Left lung (tissue), 4 donors: ENCODE measurements at regions not wholly inside any gene's neighbourhood (a gene's known extent, or its start where the extent isn't known, plus 50 kb on each side); places are given as distances from the start of the nearest gene placed in this dataset.

ENCODE experiments used
- ATAC-seq: fragments of 200-7000 bp; cut with Tn5 transposase; one replicate; pipeline ENCODE4 v1.9.1; 2020; ENCODE audit warnings: moderate library complexity
- DNase-seq, 4 donors: peaks; one replicate each; pipeline ENCODE4 v3.0.0-alpha.2; 2013 to 2020
- H3K27ac ChIP-seq, 2 donors: fragments of 200-600 bp; sonication (generic) in 1 of 2; one replicate each; pipeline versions ENCODE4 v1.5.0 to v1.8.0; 2020 to 2021
- H3K27me3 ChIP-seq, 2 donors: fragments of 200-600 bp; sonication (generic) in 1 of 2; one replicate each; pipeline versions ENCODE4 v1.5.0 to v1.8.0; 2020 to 2021
- H3K36me3 ChIP-seq, 2 donors: fragments of 200-600 bp; sonication (generic) in 1 of 2; one replicate each; pipeline versions ENCODE4 v1.5.0 to v1.8.0; 2020 to 2021
- H3K4me1 ChIP-seq, 2 donors: fragments of 200-600 bp; one replicate each; pipeline ENCODE4 v1.8.0; 2021
- H3K4me3 ChIP-seq, 2 donors: fragments of 200-600 bp; sonication (generic) in 1 of 2; one replicate each; pipeline versions ENCODE4 v1.5.0 to v1.8.0; 2020 to 2021; ENCODE audit warnings: mild to moderate bottlenecking in 1 of 2
- H3K9me3 ChIP-seq, 2 donors: fragments of 200-600 bp; sonication (generic) in 1 of 2; one replicate each; pipeline versions ENCODE4 v1.5.0 to v1.8.0; 2020 to 2021
- intact Hi-C, 2 donors: fragments of 100-400 bp; cut with DNase I; formaldehyde crosslinking; loops; one replicate each; pipeline versions ENCODE4 v1.11.2 to v1.14.2; 2022
- TF ChIP-seq, protein P1 (sequence below), 2 donors: fragments of 200-600 bp; sonication (generic) in 1 of 2; IDR thresholded peaks; one replicate each; pipeline versions ENCODE4 v1.5.0 to v1.8.0; 2021; ENCODE audit warnings: antibody characterized with exemption in 2 of 2
- donor health status: DM: no; HTN: yes; CAD: no.
- donor health status: DM: no; HTN: no; CAD: no.

DNA sequence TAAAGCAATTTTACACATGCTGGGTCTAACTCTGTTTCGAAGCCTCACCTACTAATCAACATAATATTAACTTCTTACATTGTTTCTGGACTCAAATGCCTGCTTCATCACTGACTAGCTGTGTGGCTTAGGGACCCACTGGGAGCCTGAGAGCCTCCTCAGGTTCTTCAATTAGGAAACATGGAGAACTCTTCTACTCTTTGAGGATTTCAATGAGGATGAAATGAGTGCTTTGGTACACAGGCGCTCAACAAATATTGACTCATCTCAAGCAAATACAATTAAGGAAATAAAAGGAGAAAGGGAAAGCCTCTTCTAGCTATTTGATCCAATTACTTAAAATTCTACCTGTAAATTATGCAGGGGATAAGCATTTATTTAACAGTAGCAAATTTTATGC lies 84.4 kb upstream of the JAK1 start:
- Histone ChIP-seq H3K9me3 (no peaks in the 10 kb centered on the region), H3K27ac (peak overlapping the region; percentile 30 to 43), H3K4me1 (peaks cover 9 to 16% of the 10 kb centered on the region in 2 donors), H3K27me3 (no peaks in the 10 kb centered on the region), H3K4me3 (no peak overlapping the region), H3K36me3 (peaks cover 0 to 10% of the 10 kb centered on the region in 2 donors)
- no peak for DNase-seq
- ATAC-seq: peak; percentile 87
- intact Hi-C loops: loop anchor here in 1 of 2 donors (10.0 kb wide), 1 partner anchor 154 kb away; no protein-coding TSS in a partner anchor
- TF ChIP-seq, protein P1, sequence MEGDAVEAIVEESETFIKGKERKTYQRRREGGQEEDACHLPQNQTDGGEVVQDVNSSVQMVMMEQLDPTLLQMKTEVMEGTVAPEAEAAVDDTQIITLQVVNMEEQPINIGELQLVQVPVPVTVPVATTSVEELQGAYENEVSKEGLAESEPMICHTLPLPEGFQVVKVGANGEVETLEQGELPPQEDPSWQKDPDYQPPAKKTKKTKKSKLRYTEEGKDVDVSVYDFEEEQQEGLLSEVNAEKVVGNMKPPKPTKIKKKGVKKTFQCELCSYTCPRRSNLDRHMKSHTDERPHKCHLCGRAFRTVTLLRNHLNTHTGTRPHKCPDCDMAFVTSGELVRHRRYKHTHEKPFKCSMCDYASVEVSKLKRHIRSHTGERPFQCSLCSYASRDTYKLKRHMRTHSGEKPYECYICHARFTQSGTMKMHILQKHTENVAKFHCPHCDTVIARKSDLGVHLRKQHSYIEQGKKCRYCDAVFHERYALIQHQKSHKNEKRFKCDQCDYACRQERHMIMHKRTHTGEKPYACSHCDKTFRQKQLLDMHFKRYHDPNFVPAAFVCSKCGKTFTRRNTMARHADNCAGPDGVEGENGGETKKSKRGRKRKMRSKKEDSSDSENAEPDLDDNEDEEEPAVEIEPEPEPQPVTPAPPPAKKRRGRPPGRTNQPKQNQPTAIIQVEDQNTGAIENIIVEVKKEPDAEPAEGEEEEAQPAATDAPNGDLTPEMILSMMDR (IDR thresholded peaks at IDR 0.05): no peak

DNA sequence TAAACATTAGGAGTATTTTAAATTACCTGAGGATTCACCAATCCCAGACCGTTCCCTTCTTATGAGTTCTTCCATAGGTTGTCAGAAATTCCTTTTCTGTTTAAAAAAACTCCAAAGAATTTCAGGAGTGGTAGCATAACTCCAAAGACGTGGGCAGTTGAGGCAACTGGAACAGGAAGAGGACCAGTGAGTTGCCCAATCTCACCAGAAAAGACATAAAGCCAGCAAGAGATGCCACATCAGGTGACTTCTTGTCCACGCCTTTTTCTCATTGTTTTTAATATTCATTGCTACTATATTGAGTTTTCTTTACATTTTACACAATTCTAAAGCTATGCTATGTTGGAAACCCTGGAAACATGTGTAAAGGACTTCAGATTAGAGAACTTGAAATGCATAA lies 88.1 kb upstream of the JAK1 start:
- no peak for ATAC-seq

DNA sequence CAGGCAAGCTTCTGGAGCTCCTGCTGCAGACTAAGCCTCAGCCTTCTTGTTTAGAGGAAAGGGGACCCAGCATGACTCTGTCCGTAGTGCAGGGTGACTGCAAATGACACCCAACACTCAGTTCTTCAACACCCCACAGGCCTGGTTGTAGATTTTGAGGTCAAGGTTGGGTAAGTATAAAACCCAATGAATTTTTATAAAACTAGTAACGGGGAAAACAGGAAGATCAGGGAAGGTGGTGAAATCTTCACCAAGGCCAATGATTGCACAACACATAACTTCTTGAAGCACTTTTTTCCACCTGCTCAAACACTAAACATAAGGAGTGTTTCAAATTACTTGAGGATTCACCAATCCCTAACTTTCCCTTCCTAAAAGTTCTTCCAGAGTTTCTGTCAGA lies 89.4 kb upstream of the JAK1 start:
- H3K9me3 ChIP-seq: no peaks in the 10 kb centered on the region
- peak; percentile 54 for ATAC-seq

More for the DNA sequence above, 88.1 kb upstream of the JAK1 start:
- Histone ChIP-seq H3K9me3 (no peaks in the 10 kb centered on the region), H3K4me3 (no peak overlapping the region), H3K4me1 (peaks cover 13 to 47% of the 10 kb centered on the region in 2 donors), H3K36me3 (peaks cover 0 to 26% of the 10 kb centered on the region in 2 donors), H3K27me3 (no peaks in the 10 kb centered on the region), H3K27ac (peak overlapping the region in 1 of 2 donors; percentile 78)
- TF ChIP-seq, protein P1 (IDR thresholded peaks at IDR 0.05): no peak
- DNase-seq: no peak
- intact Hi-C loops: loop anchor here in 1 of 2 donors (10.0 kb wide), 1 partner anchor 150 kb away; no protein-coding TSS in a partner anchor

DNA sequence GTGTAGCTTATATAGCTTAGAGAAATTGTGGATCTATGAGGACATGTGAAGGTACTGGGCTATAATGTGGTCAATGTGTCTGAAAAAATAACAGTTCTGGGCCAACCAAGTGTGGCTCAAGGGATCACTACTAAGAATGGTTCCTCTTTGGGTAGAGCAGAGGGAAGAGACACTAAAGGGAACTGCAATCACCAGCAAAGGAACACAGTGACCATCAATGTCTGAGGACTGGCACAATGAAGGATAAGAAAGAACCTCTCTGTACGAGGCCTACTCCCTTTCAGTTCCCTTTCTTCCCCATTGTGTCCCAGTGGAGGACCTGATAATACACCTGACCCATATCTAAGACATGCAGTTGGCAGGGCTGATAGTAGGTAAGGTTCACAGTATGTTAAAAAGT lies 89.9 kb upstream of the JAK1 start:
- DNase-seq (no peak), ATAC-seq (peak; percentile 46)
- peak overlapping the region; percentile 55 to 78 for H3K27ac ChIP-seq
- H3K27me3 ChIP-seq: no peaks in the 10 kb centered on the region
- H3K9me3 ChIP-seq: no peaks in the 10 kb centered on the region
- TF ChIP-seq, protein P1 (IDR thresholded peaks at IDR 0.05): no peak
- peaks cover 19 to 65% of the 10 kb centered on the region in 2 donors for H3K4me1 ChIP-seq
- peaks cover 0 to 26% of the 10 kb centered on the region in 2 donors for H3K36me3 ChIP-seq
- no peak overlapping the region for H3K4me3 ChIP-seq
- intact Hi-C loops: loop anchor here in 1 of 2 donors (10.0 kb wide), 1 partner anchor 149 kb away; no protein-coding TSS in a partner anchor

More for the DNA sequence above, 89.4 kb upstream of the JAK1 start:
- H3K4me1 ChIP-seq: peaks cover 17 to 60% of the 10 kb centered on the region in 2 donors
- H3K4me3 ChIP-seq: no peak overlapping the region
- intact Hi-C loops: loop anchor here in 1 of 2 donors (10.0 kb wide), 1 partner anchor 149 kb away; no protein-coding TSS in a partner anchor
- H3K27me3 ChIP-seq: no peaks in the 10 kb centered on the region
- TF ChIP-seq, protein P1 (IDR thresholded peaks at IDR 0.05): no peak
- peaks cover 0 to 26% of the 10 kb centered on the region in 2 donors for H3K36me3 ChIP-seq
- H3K27ac ChIP-seq: peak overlapping the region; percentile 55 to 78
- no peak for DNase-seq

DNA sequence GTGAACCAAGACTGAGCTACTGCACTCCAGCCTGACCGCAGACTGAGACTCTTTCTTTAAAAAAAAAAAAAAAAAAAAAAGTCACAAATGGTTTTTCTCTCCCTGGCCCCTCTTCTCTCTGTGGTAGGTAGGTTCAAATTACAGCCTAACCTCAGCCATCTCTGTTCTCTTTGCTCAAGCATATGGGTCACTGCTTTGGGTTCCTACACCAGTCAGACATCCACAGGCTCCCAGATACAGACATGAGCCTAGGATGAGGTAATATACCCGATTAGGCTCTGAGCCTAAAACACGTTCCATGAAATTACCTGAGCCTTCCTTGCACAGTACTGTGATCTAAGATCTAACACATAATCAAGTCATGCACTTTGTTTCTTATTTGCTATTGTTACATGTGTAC lies 90.5 kb upstream of the JAK1 start:
- H3K4me1 ChIP-seq: peaks cover 19 to 70% of the 10 kb centered on the region in 2 donors
- H3K27me3 ChIP-seq: no peaks in the 10 kb centered on the region
- DNase-seq (no peak), ATAC-seq (no peak)
- TF ChIP-seq, protein P1 (IDR thresholded peaks at IDR 0.05): no peak
- H3K27ac ChIP-seq: peak overlapping the region in 1 of 2 donors; percentile 78
- H3K4me3 ChIP-seq: no peak overlapping the region
- H3K9me3 ChIP-seq: no peaks in the 10 kb centered on the region
- peaks cover 0 to 26% of the 10 kb centered on the region in 2 donors for H3K36me3 ChIP-seq
- intact Hi-C loops: loop anchor here in 1 of 2 donors (10.0 kb wide), 1 partner anchor 148 kb away; no protein-coding TSS in a partner anchor
